NCI-H345 treated with DMSO at 0.1 percent for 48 hours (cell line): ENCODE measurements at regions not wholly inside any gene's neighbourhood (a gene's known extent, or its start where the extent isn't known, plus 50 kb on each side); places are given as distances from the start of the nearest gene placed in this dataset.

ENCODE experiments used
- DNase-seq: peaks from one replicate; lab custom pipeline; 2025; ENCODE audit not compliant: unreplicated experiment; lab: John Stamatoyannopoulos, UW

- DNase-seq: no peak
Measured at GRCh38 chr22:47690586-47690985, 928.1 kb downstream of the TBC1D22A start.

GRCh38 chr22:47690166-47690565 is 927.7 kb downstream of the TBC1D22A start:
- no peak for DNase-seq

GRCh38 chr22:47687776-47688175 is 925.3 kb downstream of the TBC1D22A start:
- no peak for DNase-seq

- DNase-seq: no peak
Measured at GRCh38 chr22:47687346-47687655, 924.9 kb downstream of the TBC1D22A start.

GRCh38 chr22:47686594-47687345 is 924.3 kb downstream of the TBC1D22A start:
- no peak for DNase-seq

- no peak for DNase-seq
Measured at GRCh38 chr22:47681411-47682165, 919.1 kb downstream of the TBC1D22A start.

- DNase-seq: no peak
Measured at GRCh38 chr22:47678636-47679287, 916.3 kb downstream of the TBC1D22A start.

- no peak for DNase-seq
Measured at GRCh38 chr22:47678048-47678447, 915.6 kb downstream of the TBC1D22A start.

- DNase-seq: no peak
Measured at GRCh38 chr22:47676685-47677084, 914.2 kb downstream of the TBC1D22A start.

GRCh38 chr22:47674600-47674999 is 912.1 kb downstream of the TBC1D22A start:
- no peak for DNase-seq

GRCh38 chr22:47673557-47673956 is 911.1 kb downstream of the TBC1D22A start:
- no peak for DNase-seq

GRCh38 chr22:47672526-47672925 is 910.1 kb downstream of the TBC1D22A start:
- DNase-seq: no peak

- DNase-seq: no peak
Measured at GRCh38 chr22:47665151-47665550, 902.7 kb downstream of the TBC1D22A start.

GRCh38 chr22:47663615-47664605 is 901.5 kb downstream of the TBC1D22A start:
- DNase-seq: no peak

- peak; percentile 90 for DNase-seq
Measured at GRCh38 chr22:47659467-47660223, 897.2 kb downstream of the TBC1D22A start.

GRCh38 chr22:47658182-47658581 is 895.7 kb downstream of the TBC1D22A start:
- DNase-seq: no peak

GRCh38 chr22:47657224-47657623 is 894.8 kb downstream of the TBC1D22A start:
- DNase-seq: no peak

GRCh38 chr22:47656806-47657205 is 894.4 kb downstream of the TBC1D22A start:
- no peak for DNase-seq

GRCh38 chr22:47655930-47656329 is 893.5 kb downstream of the TBC1D22A start:
- DNase-seq: no peak

GRCh38 chr22:47654922-47655491 is 892.6 kb downstream of the TBC1D22A start:
- DNase-seq: no peak
